NCI-H1105 (cell line): ENCODE measurements at regions not wholly inside any gene's neighbourhood (a gene's known extent, or its start where the extent isn't known, plus 50 kb on each side); places are given as distances from the start of the nearest gene placed in this dataset.
"Not testable (repeated sequence)": the region's sequence is repeated elsewhere in the genome, so short reads cannot be mapped to it uniquely, and the experiment has no call there.

Experiments
- DNase-seq: peaks from one replicate; lab custom pipeline; 2025; lab: John Stamatoyannopoulos, UW

DNA sequence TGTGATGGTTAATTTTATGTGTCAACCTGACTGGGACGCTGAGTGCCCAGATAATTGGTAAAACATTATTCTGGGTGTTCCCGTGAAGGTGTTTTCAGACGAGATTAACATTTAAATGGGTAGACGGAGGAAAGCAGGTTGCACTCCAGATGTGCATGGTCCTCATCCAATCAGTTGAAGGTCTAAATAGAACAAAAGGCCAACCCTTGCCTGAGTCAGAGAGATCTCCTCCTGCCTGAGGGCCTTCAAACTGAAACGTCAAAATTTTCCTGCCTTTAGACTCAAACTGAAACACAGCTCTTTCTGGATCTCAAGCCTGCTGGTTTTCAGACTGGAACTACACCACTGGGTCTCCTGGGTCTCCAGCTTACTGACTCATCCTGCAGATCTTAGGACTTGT lies 73.5 kb downstream of the NPIPA8 start:
- DNase-seq: not testable (repeated sequence)

- DNase-seq: not testable (repeated sequence)
Measured at GRCh38 chr16:18261848-18262247, 74.7 kb downstream of the NPIPA8 start.

- not testable (repeated sequence) for DNase-seq
Measured at GRCh38 chr16:18259496-18260176, 76.9 kb downstream of the NPIPA8 start.

GRCh38 chr16:18252943-18253342 lies 83.6 kb downstream of the NPIPA8 start:
- DNase-seq: not testable (repeated sequence)

- DNase-seq: not testable (repeated sequence)
Measured at GRCh38 chr16:18230505-18230904, 106.0 kb downstream of the NPIPA8 start.

GRCh38 chr16:18222054-18223009 lies 114.2 kb downstream of the NPIPA8 start:
- DNase-seq: not testable (repeated sequence)

- DNase-seq: not testable (repeated sequence)
Measured at GRCh38 chr16:18217741-18218140, 118.8 kb downstream of the NPIPA8 start.

DNA sequence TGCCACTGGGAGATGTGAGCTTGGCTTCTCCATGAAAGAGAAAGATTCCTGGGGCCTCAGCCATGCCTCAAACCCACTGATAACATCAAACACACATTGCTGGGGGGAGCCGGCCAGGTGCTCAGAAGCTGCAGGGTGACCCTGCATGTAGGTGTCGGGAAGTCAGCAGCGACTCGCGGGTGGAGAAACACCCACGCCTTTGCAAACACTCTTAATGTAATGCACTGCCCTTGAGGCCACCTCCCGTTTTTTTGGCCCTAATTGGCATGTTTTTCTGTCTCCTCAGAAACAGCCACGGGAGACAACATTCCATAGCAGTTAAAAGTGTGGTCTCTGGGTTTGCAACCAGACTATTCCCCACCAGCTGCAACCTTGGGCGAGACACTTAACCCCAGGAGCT lies 119.7 kb downstream of the NPIPA8 start:
- DNase-seq: not testable (repeated sequence)

DNA sequence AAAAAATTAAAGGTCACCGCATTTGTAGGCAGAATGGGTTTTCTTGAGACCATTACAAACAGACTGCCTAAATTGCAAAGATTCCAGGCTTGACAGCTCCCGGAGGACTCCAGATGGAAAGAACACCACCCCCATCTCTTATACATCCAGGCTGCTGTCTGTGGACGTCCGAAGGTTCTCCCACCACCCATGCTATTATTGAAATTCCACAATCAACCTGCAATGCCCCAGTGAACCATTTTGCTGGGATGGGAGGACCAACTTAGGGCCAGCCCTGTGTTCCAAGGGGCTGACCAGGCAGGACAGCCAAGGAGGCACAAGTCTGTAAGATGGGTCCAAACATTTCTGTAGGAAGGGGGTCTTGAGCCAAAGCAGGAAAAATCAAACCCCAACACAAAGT lies 122.7 kb downstream of the NPIPA8 start:
- not testable (repeated sequence) for DNase-seq

DNA sequence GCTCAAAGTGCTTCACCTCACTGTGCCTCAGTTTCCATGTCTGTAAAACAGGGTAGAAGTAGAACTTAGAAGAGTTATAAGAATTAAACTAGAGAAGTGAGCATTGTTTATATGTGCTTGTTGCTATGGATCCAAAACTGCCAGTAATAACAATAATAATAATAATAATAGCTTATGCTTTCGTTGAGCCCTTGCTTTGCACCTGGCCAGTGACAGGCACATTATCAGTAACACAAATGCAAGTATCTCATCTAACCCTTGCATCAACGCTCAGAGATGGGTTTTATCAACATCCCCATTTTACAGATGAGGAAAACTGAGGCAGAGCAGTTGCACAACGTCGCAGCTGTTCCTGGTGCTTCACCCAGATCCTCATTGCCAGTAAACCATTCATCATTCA lies 125.0 kb downstream of the NPIPA8 start:
- not testable (repeated sequence) for DNase-seq

DNA sequence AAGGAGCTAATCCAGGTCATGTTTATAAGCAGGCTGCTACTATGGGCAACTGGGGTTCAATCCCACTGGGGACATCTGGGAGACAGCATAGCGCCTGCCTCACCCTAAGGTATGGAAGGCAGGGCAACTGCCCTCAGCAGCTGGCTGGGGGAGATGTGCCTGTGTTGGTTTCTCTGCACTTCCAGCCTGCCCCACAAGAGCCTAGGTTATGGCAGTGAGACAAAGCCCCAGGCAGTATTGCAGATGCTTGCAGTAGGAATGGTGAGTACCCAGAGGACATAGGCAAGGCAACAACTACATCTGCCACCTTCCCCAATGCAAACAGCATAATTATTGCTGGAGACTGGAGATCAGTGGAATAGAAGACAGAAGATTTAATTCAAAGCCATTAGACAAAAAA lies 131.8 kb downstream of the NPIPA8 start:
- not testable (repeated sequence) for DNase-seq

GRCh38 chr16:18204309-18204708 lies 132.2 kb downstream of the NPIPA8 start:
- DNase-seq: not testable (repeated sequence)

- not testable (repeated sequence) for DNase-seq
Measured at GRCh38 chr16:18201511-18201910, 135.0 kb downstream of the NPIPA8 start.

GRCh38 chr16:18192389-18192788 lies 144.1 kb downstream of the NPIPA8 start:
- DNase-seq: not testable (repeated sequence)

DNA sequence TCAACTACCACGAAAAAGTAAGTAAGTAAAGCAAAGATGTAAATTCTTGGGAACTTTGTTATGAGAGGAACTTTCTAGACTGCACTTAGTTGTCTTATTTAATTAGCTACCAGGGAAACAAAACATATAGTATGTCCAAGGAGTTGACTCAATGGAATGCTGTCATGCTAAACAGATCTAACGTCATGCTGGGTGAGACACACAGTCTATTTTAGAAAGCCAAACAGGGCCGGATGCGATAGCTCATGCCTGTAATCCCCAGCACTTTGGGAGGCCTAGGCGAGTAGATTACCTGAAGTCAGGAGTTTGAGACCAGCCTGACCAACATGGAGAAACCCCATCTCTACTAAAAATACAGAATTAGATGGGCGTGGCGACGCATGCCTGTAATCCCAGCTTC lies 146.4 kb downstream of the NPIPA8 start:
- not testable (repeated sequence) for DNase-seq

DNA sequence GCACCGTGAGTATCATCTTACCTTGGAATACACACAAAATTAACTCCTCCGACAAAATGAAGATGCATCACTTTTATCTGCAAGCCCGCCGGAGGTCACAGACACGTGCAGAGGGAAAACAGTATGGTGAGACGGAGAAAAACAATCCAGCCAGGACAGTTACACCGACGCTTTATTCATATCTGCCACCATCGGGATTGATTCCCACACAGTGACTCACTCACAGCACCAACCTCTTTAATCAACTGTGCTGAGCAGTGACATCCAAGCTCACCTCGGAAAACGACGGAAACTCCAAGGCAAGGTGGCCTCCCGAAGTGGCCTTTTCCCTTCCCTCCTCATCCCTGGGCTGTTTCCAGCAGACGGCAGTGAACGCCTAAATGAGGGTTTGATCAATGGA lies 151.8 kb downstream of the NPIPA8 start:
- DNase-seq: not testable (repeated sequence)

GRCh38 chr16:18181028-18181427 lies 155.5 kb downstream of the NPIPA8 start:
- DNase-seq: not testable (repeated sequence)

GRCh38 chr16:18173945-18174497 lies 162.5 kb downstream of the NPIPA8 start:
- DNase-seq: not testable (repeated sequence)

DNA sequence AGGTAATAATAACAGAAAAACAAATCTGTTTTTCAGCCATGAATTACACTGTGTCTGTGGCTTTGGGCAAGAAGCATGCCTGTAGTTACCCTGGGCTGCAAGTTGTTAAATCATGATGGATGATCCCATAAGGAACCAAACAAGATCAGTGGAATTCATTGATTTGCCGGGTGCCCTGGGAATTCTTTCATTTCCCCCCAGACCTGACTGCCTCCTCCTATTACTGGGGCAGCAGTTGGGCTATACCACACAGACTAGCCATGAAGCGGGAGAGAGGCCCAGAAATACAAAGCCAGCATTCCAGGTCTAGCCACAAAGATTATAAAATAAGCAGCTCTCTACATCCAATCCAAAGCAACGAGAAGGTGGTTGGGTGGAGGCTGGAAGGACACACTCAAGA lies 174.2 kb downstream of the NPIPA8 start:
- DNase-seq: not testable (repeated sequence)

GRCh38 chr16:18161224-18161623 lies 175.3 kb downstream of the NPIPA8 start:
- not testable (repeated sequence) for DNase-seq

GRCh38 chr16:18159185-18159584 lies 177.4 kb downstream of the NPIPA8 start:
- not testable (repeated sequence) for DNase-seq

- not testable (repeated sequence) for DNase-seq
Measured at GRCh38 chr16:18157854-18158253, 178.7 kb downstream of the NPIPA8 start.
